GM21576 (cell line): ENCODE measurements at regions not wholly inside any gene's neighbourhood (a gene's known extent, or its start where the extent isn't known, plus 50 kb on each side); places are given as distances from the start of the nearest gene placed in this dataset.

Experiments used
- ATAC-seq: cut with Tn5 transposase; IDR thresholded peaks from one replicate; pipeline ENCODE4 v1.9.1; 2021; ENCODE audit warnings: mild to moderate bottlenecking, moderate library complexity; ENCODE audit not compliant: unreplicated experiment

GRCh38 chr5:125295405-125295872 lies 549.0 kb upstream of the ZNF608 start:
- ATAC-seq = no peak

GRCh38 chr5:125298258-125298657 lies 551.8 kb upstream of the ZNF608 start:
- no peak for ATAC-seq

DNA sequence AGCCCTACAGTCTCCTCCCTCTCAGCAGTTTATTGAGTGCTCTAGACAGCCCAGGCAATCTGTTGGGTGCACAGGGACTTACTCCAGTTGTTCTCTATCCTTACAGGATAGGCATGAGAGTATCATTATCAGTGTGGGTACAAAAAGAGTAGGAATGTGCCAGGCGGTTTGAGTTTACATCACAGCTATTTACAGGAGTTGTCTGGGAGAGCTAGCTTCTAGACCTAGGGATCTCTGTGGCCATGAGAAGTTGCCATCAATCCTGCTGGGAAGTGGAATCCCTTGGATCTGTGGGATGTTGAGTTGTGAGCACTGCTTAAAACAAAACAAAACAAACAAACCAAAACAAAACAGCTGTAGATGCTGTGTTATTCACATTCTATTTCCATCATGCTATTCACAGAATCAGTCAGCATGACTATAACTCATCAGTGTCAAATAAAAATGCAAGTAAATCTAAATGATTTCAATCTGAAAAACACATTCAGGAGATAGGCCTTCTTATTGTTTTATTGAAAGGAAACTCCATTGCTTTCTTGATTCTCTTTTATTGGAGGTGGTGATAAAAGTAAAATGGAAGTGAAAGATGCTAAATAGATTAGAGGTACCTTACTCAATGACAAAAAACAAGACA lies 552.4 kb upstream of the ZNF608 start:
- ATAC-seq = no peak

DNA sequence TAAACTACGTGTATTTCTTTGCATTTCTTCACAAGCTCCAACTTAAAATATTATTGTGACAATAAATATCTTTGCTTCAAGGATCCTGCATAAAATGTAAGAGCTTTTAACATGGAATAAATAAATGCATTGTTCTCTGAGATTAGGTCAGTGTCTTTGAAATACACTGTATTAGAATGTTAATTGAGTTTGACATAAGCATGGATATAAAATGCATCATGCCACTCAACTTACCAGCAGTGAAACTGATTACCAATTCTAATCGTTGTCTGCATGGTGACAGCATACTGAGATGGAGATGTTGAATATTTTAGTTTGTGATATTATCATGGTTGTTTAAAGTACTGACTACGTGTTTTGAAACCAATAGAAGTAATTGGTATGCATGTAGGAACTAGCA lies 555.3 kb upstream of the ZNF608 start:
- ATAC-seq = no peak

- ATAC-seq = no peak
Observed at GRCh38 chr5:125302577-125302976, 556.1 kb upstream of the ZNF608 start.

GRCh38 chr5:125306741-125307140 lies 560.3 kb upstream of the ZNF608 start:
- no peak for ATAC-seq

GRCh38 chr5:125310749-125311148 lies 564.3 kb upstream of the ZNF608 start:
- no peak for ATAC-seq

DNA sequence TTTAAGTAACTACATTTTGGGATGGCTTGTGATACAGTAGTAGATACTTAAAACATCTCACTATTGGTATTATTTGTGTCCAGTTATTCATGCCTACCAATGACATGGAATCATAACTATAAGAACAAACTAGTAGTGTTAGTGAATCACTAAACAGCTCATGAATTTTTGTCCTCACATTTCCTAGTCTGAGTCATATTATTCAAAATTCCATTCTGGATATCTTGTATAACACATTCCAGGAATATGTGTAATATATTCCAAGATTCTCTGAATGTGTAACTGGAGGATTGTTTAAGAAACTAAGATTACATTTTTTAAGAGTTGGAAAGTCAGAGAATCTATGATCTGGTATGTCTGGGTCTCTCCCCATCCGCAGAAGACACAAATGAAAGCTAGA lies 565.3 kb upstream of the ZNF608 start:
- ATAC-seq = no peak

- no peak for ATAC-seq
Observed at GRCh38 chr5:125313555-125313954, 567.1 kb upstream of the ZNF608 start.

GRCh38 chr5:125315306-125315705 lies 568.9 kb upstream of the ZNF608 start:
- ATAC-seq = no peak

- no peak for ATAC-seq
Observed at GRCh38 chr5:125316391-125316790, 570.0 kb upstream of the ZNF608 start.

GRCh38 chr5:125316915-125317535 lies 570.6 kb upstream of the ZNF608 start:
- ATAC-seq = no peak

DNA sequence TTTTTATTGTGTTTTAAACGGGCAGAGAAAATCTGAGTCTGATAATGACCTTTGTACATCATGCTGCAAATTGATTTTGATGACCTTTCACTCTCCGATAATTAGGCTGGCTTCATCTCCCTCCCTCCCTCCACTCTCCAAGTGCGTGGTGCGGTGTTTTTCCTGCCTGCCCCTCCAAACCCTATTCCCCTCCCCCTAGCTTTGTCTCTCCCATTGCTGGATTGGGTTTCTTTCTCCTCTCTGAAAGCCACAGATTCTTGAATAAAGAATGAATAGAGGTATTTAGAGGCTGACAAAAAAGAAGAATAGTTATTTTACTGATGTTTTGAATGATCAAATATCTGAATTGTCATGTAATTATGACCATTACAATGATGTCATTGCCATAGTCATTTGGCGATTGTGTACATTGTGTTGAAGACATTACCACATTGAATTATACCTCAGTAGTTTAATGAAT lies 571.1 kb upstream of the ZNF608 start:
- no peak for ATAC-seq

DNA sequence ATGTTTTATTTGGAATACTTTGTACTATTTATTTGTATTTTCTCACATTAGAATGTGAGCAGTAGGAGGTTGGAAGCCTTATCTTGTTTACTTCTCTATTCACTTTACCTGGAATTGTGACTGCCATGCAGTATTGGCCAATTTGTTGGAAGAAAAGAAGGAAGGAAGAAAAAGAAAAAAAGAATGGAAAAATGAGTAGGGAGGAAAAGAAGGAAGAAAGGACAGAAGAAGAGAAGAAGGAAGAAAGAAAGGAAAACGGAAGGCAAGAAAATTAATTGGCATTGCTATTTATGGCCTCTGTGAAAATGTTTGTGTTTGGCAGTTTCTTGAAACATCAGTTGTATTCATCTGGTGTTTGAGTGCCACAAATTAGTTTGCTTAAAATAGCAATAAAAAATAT lies 575.2 kb upstream of the ZNF608 start:
- no peak for ATAC-seq

DNA sequence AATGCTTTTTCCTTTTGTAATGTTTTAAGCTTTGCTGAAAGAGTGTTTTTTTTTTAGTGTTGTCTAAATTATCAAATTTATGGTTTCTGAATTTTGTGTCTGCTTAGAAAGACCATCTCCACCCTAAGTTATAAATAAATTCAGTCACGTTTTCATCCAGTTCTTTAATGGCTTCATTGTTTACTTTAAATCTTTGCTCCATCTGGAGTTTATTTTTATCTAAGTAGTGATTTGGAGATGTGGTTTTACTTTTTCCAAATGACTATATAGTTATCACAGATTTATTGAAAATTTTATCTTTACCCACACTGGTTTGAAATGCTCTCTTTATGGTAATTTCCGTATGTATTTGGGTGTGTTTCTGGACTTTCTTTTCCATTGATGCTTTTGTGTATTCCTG lies 577.2 kb upstream of the ZNF608 start:
- no peak for ATAC-seq

- no peak for ATAC-seq
Observed at GRCh38 chr5:125325488-125326149, 579.2 kb upstream of the ZNF608 start.

DNA sequence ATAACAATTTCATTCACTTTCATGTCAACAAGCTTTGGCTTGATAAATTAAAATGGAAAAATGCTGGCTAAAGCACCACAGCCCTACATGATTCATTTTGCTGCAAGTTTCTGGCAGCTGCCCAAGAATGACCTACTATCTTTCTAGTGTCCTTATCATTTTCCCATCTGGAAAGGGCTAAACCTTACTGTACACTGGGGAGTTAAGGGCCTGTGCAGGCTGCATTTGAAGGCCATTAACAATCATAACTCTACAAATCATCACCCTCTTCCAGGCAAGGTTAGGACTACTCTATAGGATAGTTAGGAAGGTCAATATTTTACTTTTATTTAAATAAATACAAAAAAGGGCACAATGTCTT lies 579.7 kb upstream of the ZNF608 start:
- ATAC-seq = no peak

DNA sequence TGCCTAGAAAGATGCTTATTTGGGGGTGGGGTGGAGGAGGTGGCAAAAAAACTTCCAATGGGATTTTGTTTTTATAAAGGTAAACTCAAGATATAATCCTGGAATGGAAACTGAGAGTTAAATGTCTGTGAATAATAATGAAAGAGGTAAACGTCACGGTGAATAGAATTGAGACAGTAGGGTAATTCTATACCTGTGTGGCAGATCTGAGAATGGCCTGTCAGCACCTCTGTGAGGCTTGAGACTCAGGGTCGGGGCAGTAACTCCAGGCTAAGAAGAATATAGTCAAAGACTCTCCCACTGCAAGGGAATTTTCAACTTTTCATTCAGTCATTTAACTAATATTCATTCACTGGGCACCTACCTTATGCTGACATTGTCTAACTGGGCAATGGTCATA lies 581.2 kb upstream of the ZNF608 start:
- ATAC-seq = no peak

- ATAC-seq = no peak
Observed at GRCh38 chr5:125331987-125332598, 585.7 kb upstream of the ZNF608 start.

DNA sequence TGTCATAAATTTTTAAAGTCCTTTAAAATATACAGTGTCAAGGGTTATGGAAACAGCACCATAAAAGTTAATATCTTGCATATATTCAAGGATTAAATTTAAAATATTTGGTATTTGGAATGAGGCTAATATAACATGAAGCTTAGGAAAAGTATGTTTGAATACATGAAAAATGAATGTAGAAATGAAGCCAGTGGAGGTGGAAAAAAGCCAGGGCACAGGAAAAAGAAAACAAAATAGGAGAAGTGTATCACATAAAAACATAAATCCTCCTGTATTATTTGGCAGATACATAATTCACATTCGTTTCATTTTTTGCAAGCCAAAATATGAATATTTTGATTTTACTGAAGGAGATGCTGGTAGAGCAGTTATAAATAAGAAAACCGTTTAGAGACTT lies 587.0 kb upstream of the ZNF608 start:
- no peak for ATAC-seq

- ATAC-seq = no peak
Observed at GRCh38 chr5:125336401-125336800, 590.0 kb upstream of the ZNF608 start.

GRCh38 chr5:125337294-125337693 lies 590.9 kb upstream of the ZNF608 start:
- no peak for ATAC-seq
